HT1080 (cell line): ENCODE measurements at regions not wholly inside any gene's neighbourhood (a gene's known extent, or its start where the extent isn't known, plus 50 kb on each side); places are given as distances from the start of the nearest gene placed in this dataset.
"Not testable (repeated sequence)": the region's sequence is repeated elsewhere in the genome, so short reads cannot be mapped to it uniquely, and the experiment has no call there.

Experiments
- DNase-seq: peaks from one replicate; pipeline ENCODE4 v3.0.0-alpha.2; 2015; ENCODE audit warnings: low read depth

DNA sequence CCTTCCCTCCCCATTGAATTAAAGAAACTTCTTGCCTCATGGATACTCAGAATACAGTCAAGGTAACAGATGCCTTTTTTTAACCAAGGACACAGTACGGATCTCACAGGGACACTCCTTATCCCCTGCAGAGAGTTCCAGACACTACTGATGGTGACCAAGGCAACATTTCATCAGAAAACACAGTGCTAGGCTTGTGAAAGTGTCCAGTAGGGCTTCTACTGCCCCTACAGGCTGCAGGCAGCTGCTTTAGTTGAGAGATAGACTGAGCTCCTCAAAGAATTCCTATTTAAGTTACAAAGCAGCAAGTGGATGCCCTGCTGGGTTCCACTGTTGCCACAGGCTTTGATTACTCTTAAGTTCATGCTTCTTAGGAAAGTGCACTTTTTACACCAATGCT is 2137.8 kb upstream of the DEFB115 start:
- DNase-seq, result not testable (repeated sequence)

DNA sequence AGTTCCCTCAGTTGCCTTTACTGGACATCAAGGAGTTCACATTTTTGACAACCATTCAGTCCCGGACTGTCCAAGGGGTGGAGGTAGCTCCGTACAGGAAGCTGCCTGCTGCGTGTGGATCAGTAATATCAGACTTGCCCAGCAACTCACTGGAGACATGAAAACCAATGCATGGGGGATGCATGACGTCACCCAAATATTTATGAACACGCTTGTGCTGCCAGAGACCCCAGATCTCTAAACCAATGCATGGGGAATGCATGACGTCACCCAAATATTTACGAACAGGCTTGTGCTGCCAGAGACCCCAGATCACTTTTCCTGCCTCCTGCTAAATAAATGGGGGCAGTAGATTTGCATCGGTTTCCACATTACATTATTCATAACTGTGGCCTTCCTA is 2137.4 kb upstream of the DEFB115 start:
- not testable (repeated sequence) for DNase-seq

DNA sequence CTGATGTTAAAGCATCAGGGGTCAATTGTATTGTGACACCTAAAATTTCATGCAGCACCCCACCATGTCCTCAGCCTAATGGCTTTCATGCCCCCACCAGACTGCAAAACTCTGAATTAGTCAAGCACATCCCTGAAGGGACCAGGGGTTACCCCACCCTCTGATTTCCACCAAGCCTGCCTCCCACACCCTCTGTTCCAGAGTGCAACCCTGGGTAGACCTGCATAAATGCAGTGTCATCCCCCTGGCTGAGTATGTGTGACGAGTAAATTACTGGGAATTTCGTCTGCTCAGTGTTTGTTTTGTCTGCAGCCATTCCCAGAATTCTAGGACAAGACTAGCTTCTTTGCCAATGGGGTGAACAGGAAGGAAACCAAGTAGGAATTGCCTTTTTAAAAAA is 2136.9 kb upstream of the DEFB115 start:
- DNase-seq, result not testable (repeated sequence)

DNA sequence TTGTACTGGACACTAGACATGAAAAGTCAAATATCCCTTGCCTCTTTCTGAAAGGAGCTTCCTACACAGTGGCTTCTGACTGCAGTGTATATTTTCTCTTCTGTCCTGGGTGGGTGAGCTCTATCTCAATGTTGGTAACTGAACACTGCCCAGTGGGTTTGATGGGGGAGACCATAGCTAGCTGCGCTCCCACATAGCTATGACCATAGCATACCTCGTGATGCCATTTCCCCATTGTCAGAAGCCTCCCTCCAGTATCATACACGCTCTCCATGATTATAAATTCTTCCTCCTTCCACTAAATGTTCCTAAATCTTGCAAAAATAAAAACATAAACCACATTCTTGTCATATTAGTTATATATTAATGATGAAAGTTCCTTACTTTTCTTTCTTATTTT is 2134.7 kb upstream of the DEFB115 start:
- not testable (repeated sequence) for DNase-seq

DNA sequence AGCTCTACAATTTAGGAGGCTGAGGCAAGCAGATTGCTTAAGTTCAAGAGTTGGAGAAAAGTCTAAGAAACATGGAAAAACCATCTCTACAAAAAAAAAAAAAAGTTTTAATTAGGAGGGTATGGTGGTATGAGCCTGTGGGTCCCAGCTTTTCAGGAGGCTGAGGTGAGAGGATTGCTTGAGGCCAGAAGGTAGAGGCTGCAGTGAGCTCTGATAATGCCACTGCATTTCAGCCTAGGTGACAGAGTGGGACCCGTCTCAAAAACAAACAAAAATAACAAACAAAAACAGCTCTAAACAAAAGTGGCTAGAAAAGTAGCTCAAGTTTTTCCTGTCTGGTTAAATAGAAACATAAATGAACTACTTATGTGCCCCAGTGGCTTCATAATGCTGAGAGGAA is 2133.6 kb upstream of the DEFB115 start:
- DNase-seq, result no peak
